Stomach (tissue), 8 donors: ENCODE measurements at regions not wholly inside any gene's neighbourhood (a gene's known extent, or its start where the extent isn't known, plus 50 kb on each side); places are given as distances from the start of the nearest gene placed in this dataset.

ENCODE experiments used
- DNase-seq, 2 donors: peaks; one replicate each; pipeline versions ENCODE4 v3.0.0 to v3.0.0-alpha.2; 2013 to 2019
- H3K27ac ChIP-seq, 5 donors: fragments of 200-600 bp in 4 of 5; sonication (generic) in 4 of 5; one replicate each; pipeline ENCODE4 v1.5.1; 2013 to 2019; ENCODE audit warnings: mild to moderate bottlenecking in 1 of 5, moderate library complexity in 1 of 5
- H3K27me3 ChIP-seq, 3 donors: fragments of 200-600 bp; sonication (generic); one replicate each; pipeline ENCODE4 v1.5.1; 2017 to 2019; ENCODE audit warnings: mixed run types in 1 of 3
- H3K36me3 ChIP-seq, 4 donors: fragments of 200-600 bp; sonication (generic); 1 replicate in 3 of 4; 2 replicates in 1 of 4; pipeline ENCODE4 v1.5.1; 2016 to 2019
- H3K4me1 ChIP-seq, 4 donors: fragments of 200-600 bp; sonication (generic); one replicate each; pipeline ENCODE4 v1.5.1; 2016 to 2019
- H3K4me3 ChIP-seq, 4 donors: fragments of 200-600 bp; sonication (generic) in 3 of 4; one replicate each; pipeline ENCODE4 v1.5.1; 2016 to 2019; ENCODE audit warnings: mild to moderate bottlenecking in 1 of 4
- H3K9me3 ChIP-seq, 4 donors: fragments of 200-600 bp; sonication (generic); one replicate each; pipeline ENCODE4 v1.5.1; 2016 to 2019
- CTCF ChIP-seq, 7 experiments: fragments of 450-650 bp in 4 of 7; fragments of 200-600 bp in 3 of 7; sonication (generic) in 3 of 7; IDR thresholded peaks; one replicate each; pipeline ENCODE4 v1.5.1; 2016 to 2019; ENCODE audit warnings: antibody characterized with exemption in 7 of 7, control low read depth in 2 of 7, mild to moderate bottlenecking in 1 of 7
- EP300 ChIP-seq: sonication (generic); formaldehyde crosslinking; IDR thresholded peaks from one replicate; pipeline ENCODE4 v1.6.1; 2017; ENCODE audit warnings: antibody characterized with exemption
- POLR2A ChIP-seq, 4 donors: fragments of 450-650 bp; IDR thresholded peaks; one replicate each; pipeline ENCODE4 v1.6.1; 2016; ENCODE audit warnings: antibody characterized with exemption in 4 of 4, control low read depth in 2 of 4, mild to moderate bottlenecking in 1 of 4, moderate library complexity in 1 of 4
- POLR2AphosphoS5 ChIP-seq, 3 donors: sonication (generic); formaldehyde crosslinking; IDR thresholded peaks; one replicate each; pipeline ENCODE4 v1.6.1; 2016; ENCODE audit warnings: antibody characterized with exemption in 3 of 3
- WGBS, 5 donors: extraction: QIAGEN DNeasy Blood & Tissue Kit in 3 of 5; methylation state at CpG; one replicate each; pipeline versions ENCODE4 v1.1.5 to v1.1.7; 2013 to 2018; 5-methylcytosine and 5-hydroxymethylcytosine counted together
- intact Hi-C: fragments of 100-400 bp; cut with DNase I; formaldehyde crosslinking; loops from one replicate; pipeline ENCODE4 v1.15.1; 2023; ENCODE audit warnings: low total_unique reads
- donor health status: healthy with polysubstance abuse.
- donor health status: Bipolar disorder and iron deficiency.
- donor health status: healthy.

GRCh38 chr16:79468631-79469030 is 131.9 kb downstream of the MAF start:
- intact Hi-C loops, result no loop called here
- H3K36me3 ChIP-seq, result no peaks in the 10 kb centered on the region
- DNase-seq, result no peak
- no peaks in the 10 kb centered on the region for H3K27me3 ChIP-seq
- H3K4me1 ChIP-seq, result no peaks in the 10 kb centered on the region
- H3K9me3 ChIP-seq, result no peaks in the 10 kb centered on the region
- TF ChIP-seq POLR2AphosphoS5 (IDR thresholded peaks at IDR 0.05), result no peak
- no peak for TF ChIP-seq EP300
- no peak for TF ChIP-seq CTCF (IDR thresholded peaks at IDR 0.05)
- no peak for TF ChIP-seq POLR2A (IDR thresholded peaks at IDR 0.05)
- no peak overlapping the region for H3K27ac ChIP-seq
- WGBS, 5 donors, result 81 to 88% (median 83%) methylated on average over 4 of the region's 4 CpGs
- H3K4me3 ChIP-seq, result no peak overlapping the region

GRCh38 chr16:79468121-79468552 is 132.4 kb downstream of the MAF start:
- DNase-seq, result no peak
- no peak for TF ChIP-seq EP300
- no peak for TF ChIP-seq CTCF (IDR thresholded peaks at IDR 0.05)
- no peak for TF ChIP-seq POLR2AphosphoS5 (IDR thresholded peaks at IDR 0.05)
- no peak for TF ChIP-seq POLR2A (IDR thresholded peaks at IDR 0.05)
- no peak overlapping the region for H3K27ac ChIP-seq
- no peaks in the 10 kb centered on the region for H3K4me1 ChIP-seq
- 62 to 84% (median 79%) methylated on average over 8 to 10 of the region's 10 CpGs for WGBS, 5 donors
- intact Hi-C loops, result no loop called here
- H3K27me3 ChIP-seq, result no peaks in the 10 kb centered on the region
- H3K36me3 ChIP-seq, result no peaks in the 10 kb centered on the region
- no peaks in the 10 kb centered on the region for H3K9me3 ChIP-seq
- H3K4me3 ChIP-seq, result no peak overlapping the region

- H3K9me3 ChIP-seq, result no peaks in the 10 kb centered on the region
- no peaks in the 10 kb centered on the region for H3K27me3 ChIP-seq
- no peak for TF ChIP-seq EP300
- TF ChIP-seq CTCF (IDR thresholded peaks at IDR 0.05), result no peak
- TF ChIP-seq POLR2AphosphoS5 (IDR thresholded peaks at IDR 0.05), result no peak
- TF ChIP-seq POLR2A (IDR thresholded peaks at IDR 0.05), result no peak
- WGBS, 5 donors, result 69 to 95% (median 71%) methylated on average over 2 of the region's 2 CpGs
- H3K4me3 ChIP-seq, result no peak overlapping the region
- H3K27ac ChIP-seq, result no peak overlapping the region
- DNase-seq, result no peak
- no peaks in the 10 kb centered on the region for H3K4me1 ChIP-seq
- H3K36me3 ChIP-seq, result no peaks in the 10 kb centered on the region
- intact Hi-C loops, result no loop called here
Observed at GRCh38 chr16:79466111-79466510, 134.4 kb downstream of the MAF start.

GRCh38 chr16:79463841-79464240 is 136.7 kb downstream of the MAF start:
- no peak for TF ChIP-seq POLR2A (IDR thresholded peaks at IDR 0.05)
- no peak for TF ChIP-seq EP300
- TF ChIP-seq CTCF (IDR thresholded peaks at IDR 0.05), result no peak
- no peak for TF ChIP-seq POLR2AphosphoS5 (IDR thresholded peaks at IDR 0.05)
- no peak overlapping the region for H3K27ac ChIP-seq
- intact Hi-C loops, result no loop called here
- no peaks in the 10 kb centered on the region for H3K27me3 ChIP-seq
- no peaks in the 10 kb centered on the region for H3K36me3 ChIP-seq
- 68 to 85% (median 84%) methylated on average over 5 of the region's 5 CpGs for WGBS, 5 donors
- no peaks in the 10 kb centered on the region for H3K9me3 ChIP-seq
- H3K4me1 ChIP-seq, result no peaks in the 10 kb centered on the region
- no peak for DNase-seq
- no peak overlapping the region for H3K4me3 ChIP-seq
